ENCODE measurements at regions not wholly inside any gene's neighbourhood (a gene's known extent, or its start where the extent isn't known, plus 50 kb on each side); places are given as distances from the start of the nearest gene placed in this dataset.

DNA sequence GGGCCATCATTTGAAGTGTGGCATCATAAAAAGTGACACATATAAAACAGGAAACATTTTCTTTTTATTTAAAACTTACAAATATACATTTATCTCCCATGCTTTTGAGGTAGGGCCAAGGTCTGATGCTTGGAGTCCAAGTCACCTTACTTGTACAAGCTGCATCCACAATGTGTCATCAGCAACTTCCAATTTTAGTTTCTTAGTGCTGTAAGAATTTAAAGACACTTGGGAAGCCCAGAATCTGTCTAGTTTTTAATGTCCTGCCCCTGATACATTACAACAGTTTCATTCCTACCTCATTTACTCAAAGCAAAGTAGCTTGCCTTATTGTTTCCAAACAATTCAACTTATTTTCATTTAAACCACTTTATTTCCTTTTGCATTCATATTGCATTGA, 297.7 kb downstream of the MTX2 start:
- ChIA-PET POLR2A (no interaction called here), CTCF (interaction anchor here (1.3 to 4.7 kb wide), 4 partner anchors 8 to 71 kb away, joined by 3 to 26 read pairs (median 4); no protein-coding TSS in a partner anchor)
- Histone ChIP-seq H3K4me1 (peaks cover 17% of the 10 kb centered on the region), H3K4me2 (no peak overlapping the region), H3K4me3 (no peak overlapping the region), H3K9me3 (no peaks in the 10 kb centered on the region), H3K27ac (no peak overlapping the region)
- TF ChIP-seq TP53 (CRISPR knock-in tag; IDR thresholded peaks at IDR 0.05) (no peak), EHMT2 (IDR thresholded peaks at IDR 0.05; ENCODE audit: low read depth) (no peak), BHLHE40 (IDR thresholded peaks at IDR 0.05; ENCODE audit: low read depth, low read length) (no peak), GATA3 (IDR thresholded peaks at IDR 0.05; ENCODE audit: borderline replicate concordance) (no peak), RFX5 (IDR thresholded peaks at IDR 0.05) (no peak), RAD21 (conservative IDR thresholded peaks at IDR 0.05 in 1 of 2, IDR thresholded peaks at IDR 0.05 in 1 of 2) (no peak), HOXA7 (CRISPR knock-in tag; IDR thresholded peaks at IDR 0.05) (no peak)
- TF ChIP-seq, protein P1, sequence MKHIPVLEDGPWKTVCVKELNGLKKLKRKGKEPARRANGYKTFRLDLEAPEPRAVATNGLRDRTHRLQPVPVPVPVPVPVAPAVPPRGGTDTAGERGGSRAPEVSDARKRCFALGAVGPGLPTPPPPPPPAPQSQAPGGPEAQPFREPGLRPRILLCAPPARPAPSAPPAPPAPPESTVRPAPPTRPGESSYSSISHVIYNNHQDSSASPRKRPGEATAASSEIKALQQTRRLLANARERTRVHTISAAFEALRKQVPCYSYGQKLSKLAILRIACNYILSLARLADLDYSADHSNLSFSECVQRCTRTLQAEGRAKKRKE (CRISPR knock-in tag; IDR thresholded peaks at IDR 0.05; ENCODE audit: low read depth) = no peak
- TF ChIP-seq, protein P2, sequence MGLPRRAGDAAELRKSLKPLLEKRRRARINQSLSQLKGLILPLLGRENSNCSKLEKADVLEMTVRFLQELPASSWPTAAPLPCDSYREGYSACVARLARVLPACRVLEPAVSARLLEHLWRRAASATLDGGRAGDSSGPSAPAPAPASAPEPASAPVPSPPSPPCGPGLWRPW (IDR thresholded peaks at IDR 0.05) = no peak
- DNase-seq (ENCODE audit: low read depth in 1 of 2, low spot score in 1 of 2) = no peak
- no peak for FAIRE-seq
- no peak for ATAC-seq

DNA sequence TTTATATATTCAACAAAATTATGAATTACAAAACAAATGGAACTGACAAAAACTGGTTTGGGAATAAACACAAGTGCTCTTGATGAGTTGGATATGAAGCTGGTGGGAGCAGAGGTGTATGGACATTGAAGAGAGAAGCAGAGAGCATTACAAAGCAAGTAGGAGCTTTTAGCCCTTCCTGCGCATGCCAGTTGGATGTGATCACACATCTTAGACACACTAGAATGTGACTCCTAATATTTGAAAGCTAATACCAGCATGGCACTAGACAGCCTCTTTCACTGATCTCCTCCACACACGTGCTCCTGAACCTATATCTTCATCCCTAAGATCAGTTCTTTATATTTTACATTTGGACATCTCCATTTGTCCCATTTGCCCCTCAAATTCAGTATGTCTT, 298.1 kb downstream of the MTX2 start:
- ChIA-PET CTCF (interaction anchor here (0.9 to 4.7 kb wide), 5 partner anchors 8 to 427 kb away, joined by 3 to 26 read pairs (median 3); no protein-coding TSS in a partner anchor), POLR2A (no interaction called here)
- H3K4me3 ChIP-seq = no peak overlapping the region
- no peak overlapping the region for H3K4me2 ChIP-seq
- 65% methylated on average over 2 of the region's 2 CpGs for WGBS (ENCODE audit: missing lambda C conversion rate)
- no peaks in the 10 kb centered on the region for H3K9me3 ChIP-seq
- H3K27ac ChIP-seq = no peak overlapping the region
- FAIRE-seq (no peak), ATAC-seq (no peak), DNase-seq (ENCODE audit: low read depth in 1 of 2, low spot score in 1 of 2) (no peak)
- TF ChIP-seq ZNF302 (CRISPR knock-in tag; IDR thresholded peaks at IDR 0.05) (no peak), HOXB13 (CRISPR knock-in tag; IDR thresholded peaks at IDR 0.05; ENCODE audit: low read depth) (no peak), ZSCAN20 (CRISPR knock-in tag; IDR thresholded peaks at IDR 0.05) (no peak), HDAC2 (IDR thresholded peaks at IDR 0.05) (no peak), CHD4 (IDR thresholded peaks at IDR 0.05; ENCODE audit: borderline replicate concordance) (no peak), BHLHE40 (IDR thresholded peaks at IDR 0.05; ENCODE audit: low read depth, low read length) (no peak)
- H3K4me1 ChIP-seq = peaks cover 13% of the 10 kb centered on the region

DNA sequence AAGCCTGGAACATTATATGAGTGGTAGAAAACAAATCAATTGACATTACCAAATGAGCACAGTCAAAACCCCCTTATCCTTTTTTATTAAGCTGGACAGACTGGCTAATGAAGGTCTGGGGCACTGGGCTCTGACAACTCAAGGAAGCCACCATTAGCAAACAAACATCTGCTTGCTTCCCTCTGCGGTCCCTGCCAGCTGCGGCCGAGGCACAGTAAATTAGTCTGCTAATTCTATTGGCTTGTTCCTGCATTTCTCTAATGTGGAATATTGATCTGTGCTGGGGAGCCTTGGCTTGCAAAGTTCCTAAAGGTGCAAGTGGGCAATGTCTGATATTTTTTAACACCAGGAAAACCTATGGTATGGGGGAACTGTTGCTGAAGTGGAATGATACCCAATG, 300.3 kb downstream of the MTX2 start:
- TF ChIP-seq RAD21 (conservative IDR thresholded peaks at IDR 0.05 in 1 of 2, IDR thresholded peaks at IDR 0.05 in 1 of 2) = no peak
- TF ChIP-seq, protein P3, sequence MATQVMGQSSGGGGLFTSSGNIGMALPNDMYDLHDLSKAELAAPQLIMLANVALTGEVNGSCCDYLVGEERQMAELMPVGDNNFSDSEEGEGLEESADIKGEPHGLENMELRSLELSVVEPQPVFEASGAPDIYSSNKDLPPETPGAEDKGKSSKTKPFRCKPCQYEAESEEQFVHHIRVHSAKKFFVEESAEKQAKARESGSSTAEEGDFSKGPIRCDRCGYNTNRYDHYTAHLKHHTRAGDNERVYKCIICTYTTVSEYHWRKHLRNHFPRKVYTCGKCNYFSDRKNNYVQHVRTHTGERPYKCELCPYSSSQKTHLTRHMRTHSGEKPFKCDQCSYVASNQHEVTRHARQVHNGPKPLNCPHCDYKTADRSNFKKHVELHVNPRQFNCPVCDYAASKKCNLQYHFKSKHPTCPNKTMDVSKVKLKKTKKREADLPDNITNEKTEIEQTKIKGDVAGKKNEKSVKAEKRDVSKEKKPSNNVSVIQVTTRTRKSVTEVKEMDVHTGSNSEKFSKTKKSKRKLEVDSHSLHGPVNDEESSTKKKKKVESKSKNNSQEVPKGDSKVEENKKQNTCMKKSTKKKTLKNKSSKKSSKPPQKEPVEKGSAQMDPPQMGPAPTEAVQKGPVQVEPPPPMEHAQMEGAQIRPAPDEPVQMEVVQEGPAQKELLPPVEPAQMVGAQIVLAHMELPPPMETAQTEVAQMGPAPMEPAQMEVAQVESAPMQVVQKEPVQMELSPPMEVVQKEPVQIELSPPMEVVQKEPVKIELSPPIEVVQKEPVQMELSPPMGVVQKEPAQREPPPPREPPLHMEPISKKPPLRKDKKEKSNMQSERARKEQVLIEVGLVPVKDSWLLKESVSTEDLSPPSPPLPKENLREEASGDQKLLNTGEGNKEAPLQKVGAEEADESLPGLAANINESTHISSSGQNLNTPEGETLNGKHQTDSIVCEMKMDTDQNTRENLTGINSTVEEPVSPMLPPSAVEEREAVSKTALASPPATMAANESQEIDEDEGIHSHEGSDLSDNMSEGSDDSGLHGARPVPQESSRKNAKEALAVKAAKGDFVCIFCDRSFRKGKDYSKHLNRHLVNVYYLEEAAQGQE (IDR thresholded peaks at IDR 0.05) = no peak
- no peak for TF ChIP-seq SREBF2 (IDR thresholded peaks at IDR 0.05)
- no peak for TF ChIP-seq ZSCAN20 (CRISPR knock-in tag; IDR thresholded peaks at IDR 0.05)
- TF ChIP-seq RFX5 (IDR thresholded peaks at IDR 0.05) = no peak
- TF ChIP-seq, protein P4, sequence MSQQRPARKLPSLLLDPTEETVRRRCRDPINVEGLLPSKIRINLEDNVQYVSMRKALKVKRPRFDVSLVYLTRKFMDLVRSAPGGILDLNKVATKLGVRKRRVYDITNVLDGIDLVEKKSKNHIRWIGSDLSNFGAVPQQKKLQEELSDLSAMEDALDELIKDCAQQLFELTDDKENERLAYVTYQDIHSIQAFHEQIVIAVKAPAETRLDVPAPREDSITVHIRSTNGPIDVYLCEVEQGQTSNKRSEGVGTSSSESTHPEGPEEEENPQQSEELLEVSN (IDR thresholded peaks at IDR 0.05; ENCODE audit: borderline replicate concordance, low read depth) = no peak
- ATAC-seq (no peak), FAIRE-seq (no peak), DNase-seq (ENCODE audit: low read depth in 1 of 2, low spot score in 1 of 2) (no peak)
- peaks cover 4% of the 10 kb centered on the region; the same call in 1 of the 3 replicates for H3K4me1 ChIP-seq
- H3K4me2 ChIP-seq = no peak overlapping the region
- CTCF ChIA-PET = interaction anchor here (0.9 kb wide), 1 partner anchor 15 kb away, joined by 3 read pairs; no protein-coding TSS in a partner anchor
- POLR2A ChIA-PET = no interaction called here
- H3K27ac ChIP-seq = no peak overlapping the region
- WGBS (ENCODE audit: missing lambda C conversion rate) = 92% methylated on average over 2 of the region's 3 CpGs
- H3K9me3 ChIP-seq = no peaks in the 10 kb centered on the region
- no peak overlapping the region for H3K4me3 ChIP-seq

All from A549 (cell line).